ENCODE measurements at regions not wholly inside any gene's neighbourhood (a gene's known extent, or its start where the extent isn't known, plus 50 kb on each side); places are given as distances from the start of the nearest gene placed in this dataset.

GRCh38 chr5:158376679-158377078 lies 517.7 kb upstream of the CLINT1 start:
- H3K4me3 Mint-ChIP-seq, result no peak overlapping the region
- ATAC-seq (no peak), DNase-seq (no peak)
- ChIA-PET CTCF (no interaction called here), POLR2A (interaction anchor here (0.6 kb wide), 1 partner anchor 11 kb away, joined by 4 read pairs; no protein-coding TSS in a partner anchor)
- H3K27me3 Mint-ChIP-seq (ENCODE audit: low read depth), result no peaks in the 10 kb centered on the region
- H3K27ac Mint-ChIP-seq, result no peak overlapping the region
- no peaks in the 10 kb centered on the region for H3K9me3 Mint-ChIP-seq (ENCODE audit: insufficient read depth)
- H3K36me3 Mint-ChIP-seq (ENCODE audit: low read depth), result no peaks in the 10 kb centered on the region
- H3K4me1 Mint-ChIP-seq (ENCODE audit: low read depth), result no peaks in the 10 kb centered on the region

- Mint-ChIP-seq H3K36me3 (ENCODE audit: low read depth) (no peaks in the 10 kb centered on the region), H3K27ac (no peak overlapping the region), H3K4me3 (no peak overlapping the region), H3K27me3 (ENCODE audit: low read depth) (no peaks in the 10 kb centered on the region), H3K9me3 (ENCODE audit: insufficient read depth) (no peaks in the 10 kb centered on the region), H3K4me1 (ENCODE audit: low read depth) (no peaks in the 10 kb centered on the region)
- DNase-seq, result no peak
- ChIA-PET CTCF (no interaction called here), POLR2A (no interaction called here)
- ATAC-seq, result no peak
These were observed 516.6 kb upstream of the CLINT1 start for GRCh38 chr5:158375531-158375930.

- DNase-seq, result no peak
- Mint-ChIP-seq H3K4me3 (no peak overlapping the region), H3K4me1 (ENCODE audit: low read depth) (no peaks in the 10 kb centered on the region), H3K27ac (no peak overlapping the region), H3K9me3 (ENCODE audit: insufficient read depth) (no peaks in the 10 kb centered on the region), H3K27me3 (ENCODE audit: low read depth) (no peaks in the 10 kb centered on the region), H3K36me3 (ENCODE audit: low read depth) (no peaks in the 10 kb centered on the region)
- POLR2A ChIA-PET, result no interaction called here
- no peak for ATAC-seq
- CTCF ChIA-PET, result no interaction called here
These were observed 514.9 kb upstream of the CLINT1 start for GRCh38 chr5:158373608-158374395.

GRCh38 chr5:158369241-158369640 lies 510.3 kb upstream of the CLINT1 start:
- Mint-ChIP-seq H3K9me3 (ENCODE audit: insufficient read depth) (no peaks in the 10 kb centered on the region), H3K36me3 (ENCODE audit: low read depth) (no peaks in the 10 kb centered on the region), H3K27me3 (ENCODE audit: low read depth) (no peaks in the 10 kb centered on the region), H3K4me1 (ENCODE audit: low read depth) (no peaks in the 10 kb centered on the region), H3K27ac (no peak overlapping the region), H3K4me3 (no peak overlapping the region)
- no peak for ATAC-seq
- POLR2A ChIA-PET, result no interaction called here
- CTCF ChIA-PET, result no interaction called here
- no peak for DNase-seq

GRCh38 chr5:158368686-158369085 lies 509.7 kb upstream of the CLINT1 start:
- DNase-seq, result no peak
- Mint-ChIP-seq H3K27me3 (ENCODE audit: low read depth) (no peaks in the 10 kb centered on the region), H3K36me3 (ENCODE audit: low read depth) (no peaks in the 10 kb centered on the region), H3K9me3 (ENCODE audit: insufficient read depth) (no peaks in the 10 kb centered on the region), H3K4me1 (ENCODE audit: low read depth) (no peaks in the 10 kb centered on the region), H3K27ac (no peak overlapping the region), H3K4me3 (no peak overlapping the region)
- ATAC-seq, result no peak
- ChIA-PET CTCF (interaction anchor here (0.8 kb wide), 1 partner anchor 10 kb away, joined by 3 read pairs; no protein-coding TSS in a partner anchor), POLR2A (no interaction called here)

GRCh38 chr5:158364367-158364766 lies 505.4 kb upstream of the CLINT1 start:
- ChIA-PET POLR2A (no interaction called here), CTCF (no interaction called here)
- Mint-ChIP-seq H3K36me3 (ENCODE audit: low read depth) (no peaks in the 10 kb centered on the region), H3K27me3 (ENCODE audit: low read depth) (no peaks in the 10 kb centered on the region), H3K9me3 (ENCODE audit: insufficient read depth) (no peaks in the 10 kb centered on the region), H3K4me3 (no peak overlapping the region), H3K27ac (no peak overlapping the region), H3K4me1 (ENCODE audit: low read depth) (no peaks in the 10 kb centered on the region)
- DNase-seq, result no peak
- ATAC-seq, result no peak

- Mint-ChIP-seq H3K4me1 (ENCODE audit: low read depth) (no peaks in the 10 kb centered on the region), H3K36me3 (ENCODE audit: low read depth) (no peaks in the 10 kb centered on the region), H3K27ac (no peak overlapping the region), H3K9me3 (ENCODE audit: insufficient read depth) (no peaks in the 10 kb centered on the region), H3K4me3 (no peak overlapping the region), H3K27me3 (ENCODE audit: low read depth) (no peaks in the 10 kb centered on the region)
- ChIA-PET CTCF (no interaction called here), POLR2A (no interaction called here)
- DNase-seq (no peak), ATAC-seq (no peak)
These were observed 496.0 kb upstream of the CLINT1 start for GRCh38 chr5:158354958-158355357.

GRCh38 chr5:158351485-158352125 lies 492.7 kb upstream of the CLINT1 start:
- ATAC-seq (no peak), DNase-seq (no peak)
- no peaks in the 10 kb centered on the region for H3K9me3 Mint-ChIP-seq (ENCODE audit: insufficient read depth)
- H3K4me3 Mint-ChIP-seq, result no peak overlapping the region
- H3K27ac Mint-ChIP-seq, result no peak overlapping the region
- no peaks in the 10 kb centered on the region for H3K36me3 Mint-ChIP-seq (ENCODE audit: low read depth)
- no peaks in the 10 kb centered on the region for H3K27me3 Mint-ChIP-seq (ENCODE audit: low read depth)
- ChIA-PET CTCF (no interaction called here), POLR2A (no interaction called here)
- H3K4me1 Mint-ChIP-seq (ENCODE audit: low read depth), result no peaks in the 10 kb centered on the region

- POLR2A ChIA-PET, result no interaction called here
- H3K4me3 Mint-ChIP-seq, result no peak overlapping the region
- H3K4me1 Mint-ChIP-seq (ENCODE audit: low read depth), result no peaks in the 10 kb centered on the region
- CTCF ChIA-PET, result no interaction called here
- ATAC-seq (no peak), DNase-seq (no peak)
- no peaks in the 10 kb centered on the region for H3K36me3 Mint-ChIP-seq (ENCODE audit: low read depth)
- H3K27me3 Mint-ChIP-seq (ENCODE audit: low read depth), result no peaks in the 10 kb centered on the region
- no peak overlapping the region for H3K27ac Mint-ChIP-seq
- H3K9me3 Mint-ChIP-seq (ENCODE audit: insufficient read depth), result no peaks in the 10 kb centered on the region
These were observed 491.0 kb upstream of the CLINT1 start for GRCh38 chr5:158349987-158350386.

GRCh38 chr5:158344376-158344775 lies 485.4 kb upstream of the CLINT1 start:
- Mint-ChIP-seq H3K4me3 (no peak overlapping the region), H3K9me3 (ENCODE audit: insufficient read depth) (no peaks in the 10 kb centered on the region), H3K27ac (no peak overlapping the region), H3K27me3 (ENCODE audit: low read depth) (no peaks in the 10 kb centered on the region), H3K4me1 (ENCODE audit: low read depth) (no peaks in the 10 kb centered on the region), H3K36me3 (ENCODE audit: low read depth) (no peaks in the 10 kb centered on the region)
- ChIA-PET CTCF (no interaction called here), POLR2A (interaction anchor here (0.6 kb wide), 1 partner anchor 225 kb away, joined by 3 read pairs; no protein-coding TSS in a partner anchor)
- no peak for ATAC-seq
- DNase-seq, result no peak

GRCh38 chr5:158340608-158341007 lies 481.7 kb upstream of the CLINT1 start:
- H3K9me3 Mint-ChIP-seq (ENCODE audit: insufficient read depth), result no peaks in the 10 kb centered on the region
- no peaks in the 10 kb centered on the region for H3K27me3 Mint-ChIP-seq (ENCODE audit: low read depth)
- H3K27ac Mint-ChIP-seq, result no peak overlapping the region
- no peak overlapping the region for H3K4me3 Mint-ChIP-seq
- H3K36me3 Mint-ChIP-seq (ENCODE audit: low read depth), result no peaks in the 10 kb centered on the region
- no peaks in the 10 kb centered on the region for H3K4me1 Mint-ChIP-seq (ENCODE audit: low read depth)
- POLR2A ChIA-PET, result no interaction called here
- ATAC-seq (no peak), DNase-seq (no peak)
- CTCF ChIA-PET, result no interaction called here

GRCh38 chr5:158326256-158326655 lies 467.3 kb upstream of the CLINT1 start:
- ATAC-seq, result no peak
- POLR2A ChIA-PET, result no interaction called here
- Mint-ChIP-seq H3K36me3 (ENCODE audit: low read depth) (no peaks in the 10 kb centered on the region), H3K4me1 (ENCODE audit: low read depth) (no peaks in the 10 kb centered on the region), H3K4me3 (no peak overlapping the region), H3K9me3 (ENCODE audit: insufficient read depth) (peaks cover 9% of the 10 kb centered on the region), H3K27ac (no peak overlapping the region), H3K27me3 (ENCODE audit: low read depth) (no peaks in the 10 kb centered on the region)
- DNase-seq, result no peak
- CTCF ChIA-PET, result no interaction called here

- CTCF ChIA-PET, result no interaction called here
- Mint-ChIP-seq H3K4me3 (no peak overlapping the region), H3K36me3 (ENCODE audit: low read depth) (no peaks in the 10 kb centered on the region), H3K27ac (no peak overlapping the region), H3K4me1 (ENCODE audit: low read depth) (no peaks in the 10 kb centered on the region), H3K9me3 (ENCODE audit: insufficient read depth) (peaks cover 2% of the 10 kb centered on the region), H3K27me3 (ENCODE audit: low read depth) (no peaks in the 10 kb centered on the region)
- POLR2A ChIA-PET, result no interaction called here
- ATAC-seq (no peak), DNase-seq (no peak)
These were observed 465.3 kb upstream of the CLINT1 start for GRCh38 chr5:158324236-158324635.
